ENCODE measurements at regions not wholly inside any gene's neighbourhood (a gene's known extent, or its start where the extent isn't known, plus 50 kb on each side); places are given as distances from the start of the nearest gene placed in this dataset.
"Not testable (repeated sequence)": the region's sequence is repeated elsewhere in the genome, so short reads cannot be mapped to it uniquely, and the experiment has no call there.

- no peak for DNase-seq
Observed at GRCh38 chr1:30550365-30551220, 172.8 kb downstream of the MATN1 start.

DNA sequence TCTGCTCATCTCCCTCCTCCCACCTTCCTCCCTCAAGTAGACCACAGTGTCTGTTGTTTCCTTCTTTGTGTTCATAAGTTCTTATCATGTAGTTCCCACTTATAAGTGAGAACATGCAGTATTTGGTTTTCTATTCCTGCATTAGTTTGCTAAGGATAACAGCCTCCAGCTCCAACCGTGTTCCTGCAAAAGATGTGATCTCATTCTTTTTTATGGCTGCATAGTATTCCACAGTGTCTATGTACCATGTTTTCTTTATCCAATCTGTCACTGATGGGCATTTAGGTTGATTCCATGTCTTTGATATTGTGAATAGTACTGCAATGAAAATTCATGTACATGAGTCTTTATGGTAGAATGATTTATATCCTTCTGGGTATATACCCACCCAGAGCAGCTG lies 173.5 kb downstream of the MATN1 start:
- not testable (repeated sequence) for DNase-seq

DNA sequence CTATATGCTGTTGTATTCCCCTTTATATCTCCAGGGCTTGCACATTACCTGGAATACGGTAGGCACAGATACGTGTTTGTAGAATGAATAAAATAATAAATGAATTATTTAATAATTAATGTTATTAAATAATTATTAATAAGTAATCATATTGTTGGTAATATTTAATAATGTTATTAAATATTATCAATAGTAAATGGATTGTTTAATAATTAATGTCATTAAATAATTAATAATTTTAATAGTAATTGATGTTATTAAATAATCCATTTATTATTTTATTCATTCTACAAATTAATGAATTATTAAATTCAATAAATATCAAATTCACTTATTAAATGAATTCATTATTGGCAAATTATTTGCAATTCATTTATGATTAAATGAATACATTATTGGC lies 175.1 kb downstream of the MATN1 start:
- DNase-seq: no peak

GRCh38 chr1:30547326-30547725 lies 176.1 kb downstream of the MATN1 start:
- not testable (repeated sequence) for DNase-seq

- no peak for DNase-seq
Observed at GRCh38 chr1:30545365-30545764, 178.0 kb downstream of the MATN1 start.

DNA sequence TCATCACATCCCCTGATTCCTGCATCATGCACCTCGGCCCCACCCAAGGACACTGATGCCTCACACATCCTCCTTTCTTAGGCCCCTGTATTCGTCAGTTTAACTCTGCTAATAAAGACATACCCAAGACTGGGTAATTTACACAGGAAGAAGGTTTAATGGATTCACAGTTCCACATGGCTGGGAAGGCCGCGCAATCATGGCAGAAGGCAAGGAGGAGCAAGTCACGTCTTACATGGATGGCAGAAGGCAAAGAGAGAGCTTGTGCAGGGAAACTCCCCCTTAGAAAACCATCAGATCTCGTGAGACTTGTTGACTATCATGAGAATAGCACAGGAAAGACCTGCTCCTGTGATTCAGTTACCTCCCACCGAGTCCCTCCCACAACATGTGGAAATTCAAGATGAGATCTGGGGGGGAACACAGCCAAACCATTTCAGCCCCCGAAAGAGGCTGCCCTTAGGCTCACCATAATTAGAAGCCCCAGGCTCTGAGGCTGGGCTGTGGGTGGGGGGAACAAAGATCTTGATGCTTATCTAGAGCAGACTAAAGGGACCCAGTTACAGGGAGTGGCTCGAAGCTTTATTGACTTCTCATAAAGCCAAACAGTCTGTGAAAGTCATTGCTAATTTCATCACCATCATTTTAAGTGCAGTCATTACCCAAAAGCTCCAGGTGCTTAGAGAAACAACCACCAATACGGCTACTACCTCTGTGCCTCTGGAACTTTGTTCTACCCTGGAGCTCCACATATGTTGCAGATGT lies 181.5 kb downstream of the MATN1 start:
- DNase-seq: no peak

DNA sequence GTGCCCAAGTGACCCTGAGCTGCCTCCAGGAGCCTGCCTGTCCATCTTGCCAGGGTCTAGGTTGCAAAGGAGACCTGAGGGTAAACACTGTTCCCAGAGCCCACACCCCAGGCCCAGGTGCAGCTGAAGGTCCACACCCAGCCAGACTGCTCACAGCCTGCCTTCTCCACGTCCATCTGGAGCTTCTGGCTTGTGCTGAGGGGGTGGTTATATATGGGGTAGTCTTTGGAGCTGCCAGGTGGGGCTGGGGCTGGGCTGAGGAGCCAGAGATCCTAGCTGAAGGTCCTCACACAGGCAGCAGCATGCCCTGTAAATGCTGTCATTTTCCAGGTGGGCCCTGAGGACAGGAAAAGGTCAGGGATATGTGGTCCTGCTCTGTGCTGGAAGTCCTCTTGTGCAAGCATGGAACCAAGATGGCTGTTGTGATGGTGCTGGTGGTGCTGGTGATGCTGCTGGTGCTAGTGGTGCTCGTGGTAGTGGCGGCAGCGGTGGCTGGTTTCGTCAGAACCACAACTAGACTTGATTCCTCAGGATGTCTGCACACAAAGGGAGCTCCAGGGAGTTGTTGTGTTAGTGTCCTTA lies 182.7 kb downstream of the MATN1 start:
- no peak for DNase-seq

DNA sequence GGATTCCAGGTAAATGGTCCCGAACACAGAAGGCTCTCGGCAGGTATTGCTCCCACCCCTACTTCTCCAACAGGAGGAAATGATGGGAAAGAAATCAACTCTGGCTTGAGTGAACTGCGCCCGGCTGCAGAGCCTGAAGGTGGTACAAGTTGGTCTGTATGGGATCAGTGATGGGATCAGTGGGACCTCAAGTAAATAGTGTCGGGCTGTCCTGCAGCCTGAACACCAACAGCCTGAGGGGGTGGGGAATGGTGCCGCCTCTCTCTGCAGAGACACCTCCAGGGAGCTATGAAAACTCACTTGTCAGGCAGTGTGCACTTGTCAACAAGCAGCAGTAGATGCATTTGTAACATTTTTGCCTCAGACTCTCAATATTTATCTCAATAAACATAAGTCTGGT lies 183.5 kb downstream of the MATN1 start:
- DNase-seq: no peak

DNA sequence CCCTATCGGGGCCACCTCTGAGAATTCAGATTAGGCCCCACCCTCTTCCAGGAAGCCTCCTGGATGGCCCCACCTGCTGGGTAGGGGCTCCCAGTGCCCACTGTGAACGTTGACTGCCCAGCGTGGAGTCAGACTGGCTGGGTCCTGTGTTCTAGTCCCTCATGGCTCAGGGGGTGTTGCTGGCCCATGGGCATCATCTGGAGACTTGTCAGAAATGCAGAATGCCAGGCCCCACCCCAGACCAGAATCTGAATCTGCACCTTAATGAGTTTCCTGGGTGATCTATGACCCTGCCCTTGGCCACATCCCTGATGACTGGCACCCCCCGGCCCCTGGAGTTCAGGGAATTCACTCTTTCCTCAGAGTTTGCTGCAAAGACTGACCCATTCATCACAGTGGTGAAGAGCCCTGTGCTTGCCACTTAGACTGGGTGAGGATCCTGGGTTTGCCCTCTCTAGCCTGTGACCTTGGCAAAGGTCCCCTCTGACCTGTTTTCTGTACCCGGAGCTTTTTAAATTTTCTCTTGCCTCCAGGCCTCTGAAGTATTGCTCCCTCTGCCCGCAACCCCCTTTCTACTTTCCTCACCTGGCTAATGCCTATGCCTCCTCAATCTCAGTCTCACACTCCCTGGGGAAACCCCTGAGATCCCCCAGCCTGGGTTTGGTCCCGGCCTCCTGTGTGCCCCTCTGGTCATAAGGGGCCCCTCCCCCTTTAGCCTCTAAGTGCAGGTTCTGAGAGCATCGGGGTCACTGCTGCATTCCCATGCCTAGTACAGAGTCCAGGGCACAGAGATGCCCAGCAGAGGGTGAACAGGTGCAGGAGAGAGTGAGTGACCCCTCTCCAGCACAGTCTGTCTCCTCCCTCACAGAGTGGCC lies 184.2 kb downstream of the MATN1 start:
- no peak for DNase-seq

DNA sequence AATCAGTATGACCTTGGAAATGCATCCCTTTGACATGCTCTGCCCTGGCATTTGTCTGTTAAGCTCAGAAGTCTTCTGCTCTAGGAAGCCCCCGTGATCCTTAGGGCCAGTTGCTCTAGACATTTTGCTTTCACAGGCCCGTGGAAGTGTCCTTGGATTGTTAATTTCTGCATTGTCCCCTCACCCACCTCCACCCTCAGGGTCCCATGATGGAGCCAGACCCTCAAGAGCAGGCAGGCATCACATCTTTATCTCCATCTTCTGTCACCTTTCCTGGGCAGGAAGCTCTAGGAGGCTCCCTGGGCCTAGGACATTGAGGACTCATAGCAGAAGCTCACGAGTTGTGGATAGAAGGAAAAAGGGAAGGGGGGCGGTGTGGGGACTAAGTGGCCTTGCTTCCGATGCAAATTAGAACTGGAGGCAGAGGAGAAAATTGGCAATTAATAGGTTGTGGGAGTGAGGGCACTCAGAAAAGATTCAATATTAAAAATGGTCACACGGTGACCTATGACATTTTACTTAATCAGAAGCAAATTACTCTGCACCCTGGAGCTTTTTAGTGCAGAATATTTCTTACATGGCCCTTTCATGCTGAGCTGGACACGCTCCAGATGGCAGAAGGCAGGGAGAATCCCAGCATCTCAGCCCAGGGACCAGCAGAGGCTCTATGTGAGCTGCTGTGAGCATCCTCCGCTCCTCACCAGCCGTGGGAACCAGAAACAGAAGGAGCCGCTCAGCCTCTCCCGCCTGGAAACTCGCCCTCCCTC lies 185.0 kb downstream of the MATN1 start:
- DNase-seq: no peak

DNA sequence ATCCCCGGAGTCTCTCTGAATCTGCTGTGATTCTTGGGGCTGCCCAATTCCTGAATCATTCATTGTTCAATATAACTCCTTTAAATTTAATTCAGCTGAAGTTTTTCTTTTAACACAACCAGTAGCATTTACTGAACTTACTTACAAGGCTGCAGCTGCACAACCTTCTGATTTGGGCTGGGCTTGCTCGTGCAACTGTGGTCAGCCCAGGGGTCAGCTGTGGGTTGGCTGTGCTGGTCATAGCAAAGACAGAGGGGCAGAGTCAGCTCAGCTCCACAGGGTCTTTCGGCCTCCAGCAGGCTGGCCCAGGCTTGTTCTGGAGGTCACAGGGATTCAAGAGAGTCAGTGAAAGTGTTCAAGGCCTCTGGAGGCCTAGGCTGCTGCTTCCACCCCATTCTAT lies 186.1 kb downstream of the MATN1 start:
- DNase-seq: no peak

GRCh38 chr1:30536530-30536929 lies 186.9 kb downstream of the MATN1 start:
- no peak for DNase-seq

DNA sequence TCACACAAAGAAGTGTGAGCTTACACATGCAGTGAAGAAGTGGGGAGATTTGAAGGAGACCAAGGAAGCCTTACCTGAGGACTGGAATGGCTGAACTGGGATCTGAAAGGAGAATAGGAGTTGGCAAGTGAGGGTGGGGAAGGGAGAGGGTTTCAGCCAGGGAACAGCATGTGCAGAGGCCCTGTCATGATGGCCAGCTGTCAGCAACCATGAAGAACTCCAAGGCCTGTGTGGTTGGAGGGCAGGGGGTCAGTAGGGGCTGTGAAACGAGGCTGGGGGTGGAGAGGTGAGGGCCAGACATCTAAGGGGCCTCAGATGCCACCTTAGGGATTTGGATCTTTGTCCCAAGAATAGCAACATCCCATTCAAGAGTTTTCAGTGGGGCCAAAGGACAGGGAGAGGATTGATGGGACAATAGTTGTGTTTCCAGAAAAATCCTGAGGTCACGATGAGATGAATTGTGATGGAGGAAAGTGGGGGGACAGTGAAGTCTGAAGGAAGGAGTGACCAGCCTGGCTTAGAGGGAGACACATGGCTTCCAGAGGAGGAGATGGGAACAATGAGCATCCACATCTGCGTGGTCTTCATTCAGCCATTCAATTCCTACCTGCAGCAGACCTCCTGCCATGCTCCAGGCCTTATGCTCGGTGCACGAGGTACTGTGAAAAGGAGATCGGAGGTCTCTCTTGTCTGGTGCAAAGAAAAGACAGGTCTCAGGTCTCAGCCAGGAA lies 187.6 kb downstream of the MATN1 start:
- DNase-seq: no peak

DNA sequence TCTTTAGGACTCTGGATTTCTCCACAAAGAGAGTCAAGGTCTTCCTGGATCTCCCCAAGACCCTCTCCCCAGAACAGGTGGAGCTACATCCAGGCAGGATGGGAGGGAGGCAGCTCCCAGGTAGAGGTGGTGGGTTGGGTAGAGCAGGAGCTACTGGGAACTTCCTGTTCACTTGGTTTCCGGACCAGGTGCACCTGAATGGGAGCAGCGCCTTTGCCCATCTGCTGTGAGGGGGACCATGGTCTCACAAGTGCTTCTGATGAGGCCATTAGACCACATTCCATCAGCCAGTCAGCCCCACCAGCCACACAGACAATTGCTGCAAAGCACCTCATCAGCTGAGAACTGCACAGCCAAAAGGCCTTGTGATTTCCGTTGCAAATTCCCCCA lies 188.8 kb downstream of the MATN1 start:
- DNase-seq: no peak

GRCh38 chr1:30533796-30534550 lies 189.4 kb downstream of the MATN1 start:
- DNase-seq: no peak

DNA sequence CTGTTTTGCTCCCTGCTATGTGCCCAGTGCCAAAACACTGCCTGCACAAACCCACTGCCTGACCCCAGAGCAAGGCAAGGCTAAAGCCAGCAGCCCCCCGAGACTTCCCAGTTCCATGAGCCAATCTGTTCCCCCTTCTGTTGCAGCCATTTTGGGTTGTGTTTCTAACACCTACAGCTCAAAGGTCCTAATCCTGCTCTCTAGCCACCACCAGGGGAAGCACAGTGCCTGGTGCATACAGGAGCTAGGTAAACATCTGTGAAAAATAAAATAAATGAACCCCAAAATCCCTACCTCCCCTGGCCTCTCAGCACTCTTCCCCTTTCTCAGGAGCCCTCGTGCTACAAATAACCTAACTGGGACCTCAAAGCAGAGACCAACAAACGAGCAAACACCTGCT lies 190.2 kb downstream of the MATN1 start:
- no peak for DNase-seq

DNA sequence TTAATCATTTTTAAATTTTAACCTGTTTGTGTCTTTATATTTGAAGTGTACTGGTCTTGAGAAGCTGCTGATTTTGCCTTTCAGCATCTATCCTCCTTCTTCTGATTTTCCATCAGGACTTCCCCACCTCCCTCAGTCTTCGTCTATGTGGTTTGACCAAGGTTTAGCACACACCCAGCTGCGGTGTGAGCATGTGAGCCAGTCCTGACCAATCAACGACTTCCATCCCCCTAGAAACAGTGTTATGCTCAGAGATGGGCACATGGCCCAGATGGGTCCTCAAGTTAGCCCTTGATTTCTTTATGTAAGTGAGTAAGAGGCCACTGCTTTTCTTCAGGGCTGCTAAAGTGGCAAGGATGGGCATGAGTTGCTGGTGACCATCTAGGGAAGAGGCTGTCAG lies 190.8 kb downstream of the MATN1 start:
- no peak for DNase-seq

GRCh38 chr1:30527511-30528140 lies 195.8 kb downstream of the MATN1 start:
- DNase-seq: no peak

- DNase-seq: no peak
Observed at GRCh38 chr1:30526652-30527345, 196.6 kb downstream of the MATN1 start.
